Subcutaneous abdominal adipose tissue (tissue), 5 donors: ENCODE measurements at regions not wholly inside any gene's neighbourhood (a gene's known extent, or its start where the extent isn't known, plus 50 kb on each side); places are given as distances from the start of the nearest gene placed in this dataset.

Source experiments
- H3K27ac ChIP-seq: one replicate; pipeline ENCODE4 v1.7.0; 2013; ENCODE audit warnings: low read depth, mild to moderate bottlenecking, inconsistent platforms, low read length, moderate library complexity
- H3K27me3 ChIP-seq, 5 donors: one replicate each; pipeline ENCODE4 v1.7.0; 2013; ENCODE audit warnings: low read length in 5 of 5, inconsistent platforms in 1 of 5; ENCODE audit not compliant: control insufficient read depth in 5 of 5, insufficient read depth in 4 of 5
- H3K36me3 ChIP-seq, 5 donors: one replicate each; pipeline ENCODE4 v1.7.0; 2013; ENCODE audit warnings: low read length in 5 of 5; ENCODE audit not compliant: control insufficient read depth in 5 of 5, insufficient read depth in 5 of 5
- H3K4me1 ChIP-seq, 5 donors: one replicate each; pipeline ENCODE4 v1.7.0; 2013; ENCODE audit warnings: low read length in 5 of 5, mild to moderate bottlenecking in 3 of 5, moderate library complexity in 1 of 5; ENCODE audit not compliant: control insufficient read depth in 5 of 5, insufficient read depth in 5 of 5
- H3K4me3 ChIP-seq, 5 donors: one replicate each; pipeline ENCODE4 v1.7.0; 2013; ENCODE audit warnings: low read length in 5 of 5, low read depth in 1 of 5
- H3K9ac ChIP-seq, 5 donors: one replicate each; pipeline ENCODE4 v1.7.0; 2013; ENCODE audit warnings: low read length in 5 of 5, mild to moderate bottlenecking in 4 of 5, moderate library complexity in 3 of 5
- H3K9me3 ChIP-seq, 5 donors: one replicate each; pipeline ENCODE4 v1.7.0; 2013; ENCODE audit warnings: low read length in 5 of 5; ENCODE audit not compliant: control insufficient read depth in 5 of 5
- donor health status: healthy.
- donor health status: healthy.
- donor health status: healthy.
- donor health status: healthy.
- donor health status: healthy.

DNA sequence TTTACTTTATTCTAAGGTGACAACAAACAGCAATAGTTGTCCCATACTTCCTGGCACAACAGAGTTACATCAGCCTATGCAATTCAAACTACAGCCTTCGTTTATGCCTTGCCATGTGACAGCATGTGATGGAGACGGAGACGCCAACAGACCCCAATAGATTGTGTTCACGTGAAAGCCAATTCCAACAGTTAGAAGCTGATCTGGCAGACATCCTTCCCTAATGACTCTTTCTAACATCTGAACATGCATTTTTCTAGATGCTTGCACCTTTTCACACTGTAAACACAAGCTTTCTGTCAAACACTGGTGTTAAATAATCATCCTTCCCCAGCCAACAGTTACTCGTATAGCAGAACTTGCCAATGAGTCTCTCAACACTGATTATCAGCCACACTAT is 694.4 kb upstream of the ALCAM start:
- no peak overlapping the region for H3K4me3 ChIP-seq
- no peaks in the 10 kb centered on the region for H3K36me3 ChIP-seq
- peaks cover 0 to 4% (median 0%) of the 10 kb centered on the region in 5 donors for H3K9me3 ChIP-seq
- no peak overlapping the region for H3K27ac ChIP-seq
- no peaks in the 10 kb centered on the region for H3K27me3 ChIP-seq
- H3K9ac ChIP-seq = no peak overlapping the region
- H3K4me1 ChIP-seq = no peaks in the 10 kb centered on the region

GRCh38 chr3:104673981-104674380 is 692.7 kb upstream of the ALCAM start:
- Histone ChIP-seq H3K27me3 (no peaks in the 10 kb centered on the region), H3K4me3 (no peak overlapping the region), H3K36me3 (no peaks in the 10 kb centered on the region), H3K9ac (no peak overlapping the region), H3K4me1 (no peaks in the 10 kb centered on the region), H3K9me3 (peaks cover 0 to 6% (median 3%) of the 10 kb centered on the region in 5 donors), H3K27ac (no peak overlapping the region)

- Histone ChIP-seq H3K4me3 (no peak overlapping the region), H3K4me1 (no peaks in the 10 kb centered on the region), H3K27ac (no peak overlapping the region), H3K9me3 (peaks cover 0 to 6% (median 3%) of the 10 kb centered on the region in 5 donors), H3K9ac (no peak overlapping the region), H3K36me3 (no peaks in the 10 kb centered on the region), H3K27me3 (no peaks in the 10 kb centered on the region)
These were observed 690.5 kb upstream of the ALCAM start for GRCh38 chr3:104676241-104676640.

GRCh38 chr3:104677932-104678331 is 688.8 kb upstream of the ALCAM start:
- Histone ChIP-seq H3K4me1 (no peaks in the 10 kb centered on the region), H3K36me3 (no peaks in the 10 kb centered on the region), H3K4me3 (no peak overlapping the region), H3K9me3 (peaks cover 0 to 6% (median 3%) of the 10 kb centered on the region in 5 donors), H3K9ac (no peak overlapping the region), H3K27me3 (no peaks in the 10 kb centered on the region), H3K27ac (no peak overlapping the region)

DNA sequence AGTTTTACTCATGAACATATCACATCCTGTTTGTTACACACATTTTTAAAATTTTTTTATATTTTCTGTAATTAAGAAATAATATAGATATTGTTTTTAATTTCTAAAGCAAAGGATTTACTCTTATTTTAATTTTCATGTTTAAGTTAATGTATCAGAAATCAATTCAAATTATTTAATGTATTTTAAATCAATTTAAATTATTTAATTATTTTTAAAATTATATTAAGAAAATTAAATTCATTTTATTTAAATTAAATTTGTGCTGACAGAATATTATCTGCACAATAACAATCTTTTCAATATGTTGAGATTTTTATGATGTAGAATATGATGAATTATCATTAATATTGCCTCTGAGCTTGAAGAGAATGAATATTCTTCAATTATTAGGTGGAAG is 681.2 kb upstream of the ALCAM start:
- Histone ChIP-seq H3K9ac (no peak overlapping the region), H3K9me3 (no peaks in the 10 kb centered on the region), H3K27ac (no peak overlapping the region), H3K4me3 (no peak overlapping the region), H3K4me1 (no peaks in the 10 kb centered on the region), H3K36me3 (no peaks in the 10 kb centered on the region), H3K27me3 (no peaks in the 10 kb centered on the region)

GRCh38 chr3:104687362-104687761 is 679.3 kb upstream of the ALCAM start:
- Histone ChIP-seq H3K9ac (no peak overlapping the region), H3K27ac (no peak overlapping the region), H3K27me3 (no peaks in the 10 kb centered on the region), H3K4me1 (no peaks in the 10 kb centered on the region), H3K9me3 (no peaks in the 10 kb centered on the region), H3K36me3 (no peaks in the 10 kb centered on the region), H3K4me3 (no peak overlapping the region)

DNA sequence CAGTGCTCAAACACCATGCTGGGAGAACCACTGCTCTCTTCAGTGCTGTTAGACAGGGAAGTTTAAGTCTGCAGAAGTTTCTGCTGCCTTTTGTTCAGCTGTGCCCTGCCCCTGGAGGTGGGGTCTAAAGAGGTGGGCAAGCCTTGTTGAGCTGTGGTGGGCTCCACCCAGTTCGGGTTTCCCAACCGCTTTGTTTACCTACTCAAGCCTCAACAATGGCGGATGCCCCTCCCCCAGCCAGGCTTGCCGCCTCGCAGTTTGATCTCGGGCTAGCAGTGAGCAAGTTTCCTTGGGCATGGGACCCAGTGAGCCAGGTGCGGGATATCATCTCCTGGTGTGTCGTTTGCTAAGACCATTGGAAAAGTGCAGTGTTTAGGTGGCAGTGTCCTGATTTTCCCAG is 670.2 kb upstream of the ALCAM start:
- H3K27ac ChIP-seq = no peak overlapping the region
- H3K9me3 ChIP-seq = no peaks in the 10 kb centered on the region
- H3K4me1 ChIP-seq = no peaks in the 10 kb centered on the region
- H3K27me3 ChIP-seq = no peaks in the 10 kb centered on the region
- no peaks in the 10 kb centered on the region for H3K36me3 ChIP-seq
- no peak overlapping the region for H3K9ac ChIP-seq
- H3K4me3 ChIP-seq = no peak overlapping the region

GRCh38 chr3:104711406-104711805 is 655.3 kb upstream of the ALCAM start:
- H3K4me3 ChIP-seq = no peak overlapping the region
- H3K36me3 ChIP-seq = no peaks in the 10 kb centered on the region
- no peaks in the 10 kb centered on the region for H3K4me1 ChIP-seq
- H3K27me3 ChIP-seq = no peaks in the 10 kb centered on the region
- no peaks in the 10 kb centered on the region for H3K9me3 ChIP-seq
- no peak overlapping the region for H3K27ac ChIP-seq
- no peak overlapping the region for H3K9ac ChIP-seq

GRCh38 chr3:104715972-104716371 is 650.7 kb upstream of the ALCAM start:
- H3K27ac ChIP-seq = no peak overlapping the region
- no peaks in the 10 kb centered on the region for H3K36me3 ChIP-seq
- no peaks in the 10 kb centered on the region for H3K9me3 ChIP-seq
- no peaks in the 10 kb centered on the region for H3K4me1 ChIP-seq
- H3K27me3 ChIP-seq = no peaks in the 10 kb centered on the region
- no peak overlapping the region for H3K4me3 ChIP-seq
- no peak overlapping the region for H3K9ac ChIP-seq

DNA sequence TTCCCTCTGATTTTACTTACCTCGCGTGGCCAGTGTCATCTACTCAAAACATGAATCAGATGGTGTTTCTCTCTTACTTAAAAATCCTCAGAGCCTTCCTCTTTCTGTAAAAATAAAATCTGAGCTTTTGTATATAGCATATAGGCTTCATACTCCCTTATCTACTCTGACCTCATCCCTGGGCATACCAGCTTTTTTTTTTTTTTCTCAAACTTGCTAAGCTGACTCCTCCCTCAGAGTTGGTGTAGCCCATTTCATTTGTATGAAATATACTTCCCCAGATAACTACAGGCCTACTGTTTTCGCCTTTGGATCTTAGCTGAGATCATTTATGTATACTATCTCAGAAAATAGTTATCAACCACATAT is 648.9 kb upstream of the ALCAM start:
- no peaks in the 10 kb centered on the region for H3K4me1 ChIP-seq
- H3K9me3 ChIP-seq = no peaks in the 10 kb centered on the region
- no peak overlapping the region for H3K27ac ChIP-seq
- no peaks in the 10 kb centered on the region for H3K36me3 ChIP-seq
- H3K4me3 ChIP-seq = no peak overlapping the region
- H3K9ac ChIP-seq = no peak overlapping the region
- no peaks in the 10 kb centered on the region for H3K27me3 ChIP-seq

GRCh38 chr3:104723000-104723399 is 643.7 kb upstream of the ALCAM start:
- Histone ChIP-seq H3K4me3 (no peak overlapping the region), H3K27ac (no peak overlapping the region), H3K4me1 (peaks cover 0 to 8% (median 5%) of the 10 kb centered on the region in 5 donors), H3K9me3 (no peaks in the 10 kb centered on the region), H3K9ac (no peak overlapping the region), H3K36me3 (no peaks in the 10 kb centered on the region), H3K27me3 (no peaks in the 10 kb centered on the region)
